ENCODE measurements at regions not wholly inside any gene's neighbourhood (a gene's known extent, or its start where the extent isn't known, plus 50 kb on each side); places are given as distances from the start of the nearest gene placed in this dataset.

GRCh38 chr10:118148247-118148646 is 101.5 kb upstream of the RAB11FIP2 start:
- TF ChIP-seq EZH2 (IDR thresholded peaks at IDR 0.05; ENCODE audit: borderline replicate concordance) (no peak), EZH2phosphoT487 (IDR thresholded peaks at IDR 0.05; ENCODE audit: low read depth, severe bottlenecking, unreplicated experiment) (no peak)
- TF ChIP-seq, protein P1, sequence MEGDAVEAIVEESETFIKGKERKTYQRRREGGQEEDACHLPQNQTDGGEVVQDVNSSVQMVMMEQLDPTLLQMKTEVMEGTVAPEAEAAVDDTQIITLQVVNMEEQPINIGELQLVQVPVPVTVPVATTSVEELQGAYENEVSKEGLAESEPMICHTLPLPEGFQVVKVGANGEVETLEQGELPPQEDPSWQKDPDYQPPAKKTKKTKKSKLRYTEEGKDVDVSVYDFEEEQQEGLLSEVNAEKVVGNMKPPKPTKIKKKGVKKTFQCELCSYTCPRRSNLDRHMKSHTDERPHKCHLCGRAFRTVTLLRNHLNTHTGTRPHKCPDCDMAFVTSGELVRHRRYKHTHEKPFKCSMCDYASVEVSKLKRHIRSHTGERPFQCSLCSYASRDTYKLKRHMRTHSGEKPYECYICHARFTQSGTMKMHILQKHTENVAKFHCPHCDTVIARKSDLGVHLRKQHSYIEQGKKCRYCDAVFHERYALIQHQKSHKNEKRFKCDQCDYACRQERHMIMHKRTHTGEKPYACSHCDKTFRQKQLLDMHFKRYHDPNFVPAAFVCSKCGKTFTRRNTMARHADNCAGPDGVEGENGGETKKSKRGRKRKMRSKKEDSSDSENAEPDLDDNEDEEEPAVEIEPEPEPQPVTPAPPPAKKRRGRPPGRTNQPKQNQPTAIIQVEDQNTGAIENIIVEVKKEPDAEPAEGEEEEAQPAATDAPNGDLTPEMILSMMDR (IDR thresholded peaks at IDR 0.05; ENCODE audit: poor library complexity): no peak
- H4K20me1 ChIP-seq (ENCODE audit: insufficient read depth, poor library complexity, severe bottlenecking): no peaks in the 10 kb centered on the region
- no peak overlapping the region for H3K27ac ChIP-seq
- H3K79me2 ChIP-seq: no peaks in the 10 kb centered on the region
- H2AFZ ChIP-seq: no peak overlapping the region
- H3K4me1 ChIP-seq (ENCODE audit: insufficient read depth): peaks cover 7% of the 10 kb centered on the region
- no peaks in the 10 kb centered on the region for H3K9me2 ChIP-seq (replicated peaks; ENCODE audit: insufficient read depth)
- no peaks in the 10 kb centered on the region for H3K36me3 ChIP-seq (replicated peaks; ENCODE audit: insufficient read depth, low read depth)
- H3K4me3 ChIP-seq: no peak overlapping the region
- H3K9me3 ChIP-seq (ENCODE audit: low read depth): no peaks in the 10 kb centered on the region
- no peaks in the 10 kb centered on the region for H3K27me3 ChIP-seq
- no peak for DNase-seq (ENCODE audit: low spot score)
- no peak overlapping the region for H3K4me2 ChIP-seq

GRCh38 chr10:118145256-118145655 is 98.5 kb upstream of the RAB11FIP2 start:
- Histone ChIP-seq H3K4me1 (ENCODE audit: insufficient read depth) (no peaks in the 10 kb centered on the region), H3K4me3 (no peak overlapping the region), H3K4me2 (no peak overlapping the region), H3K79me2 (no peaks in the 10 kb centered on the region), H3K27ac (no peak overlapping the region), H2AFZ (no peak overlapping the region), H3K9me3 (ENCODE audit: low read depth) (no peaks in the 10 kb centered on the region), H3K27me3 (no peaks in the 10 kb centered on the region), H3K9me2 (replicated peaks; ENCODE audit: insufficient read depth) (no peaks in the 10 kb centered on the region), H3K36me3 (replicated peaks; ENCODE audit: insufficient read depth, low read depth) (no peaks in the 10 kb centered on the region), H4K20me1 (ENCODE audit: insufficient read depth, poor library complexity, severe bottlenecking) (no peaks in the 10 kb centered on the region)
- TF ChIP-seq EZH2phosphoT487 (IDR thresholded peaks at IDR 0.05; ENCODE audit: low read depth, severe bottlenecking, unreplicated experiment) (no peak), EZH2 (IDR thresholded peaks at IDR 0.05; ENCODE audit: borderline replicate concordance) (no peak)
- TF ChIP-seq, protein P1 (IDR thresholded peaks at IDR 0.05; ENCODE audit: poor library complexity): no peak
- 83% methylated on average over 4 of the region's 4 CpGs for WGBS (ENCODE audit: low lambda C conversion rate, missing lambda C conversion rate)
- no peak for DNase-seq (ENCODE audit: low spot score)

GRCh38 chr10:118141471-118141870 is 94.7 kb upstream of the RAB11FIP2 start:
- WGBS (ENCODE audit: low lambda C conversion rate, missing lambda C conversion rate): 77% methylated on average over 6 of the region's 6 CpGs
- H3K9me2 ChIP-seq (replicated peaks; ENCODE audit: insufficient read depth): no peaks in the 10 kb centered on the region
- no peak for DNase-seq (ENCODE audit: low spot score)
- no peak overlapping the region for H3K4me2 ChIP-seq
- H3K27me3 ChIP-seq: no peaks in the 10 kb centered on the region
- no peaks in the 10 kb centered on the region for H3K4me1 ChIP-seq (ENCODE audit: insufficient read depth)
- H3K9me3 ChIP-seq (ENCODE audit: low read depth): no peaks in the 10 kb centered on the region
- TF ChIP-seq EZH2phosphoT487 (IDR thresholded peaks at IDR 0.05; ENCODE audit: low read depth, severe bottlenecking, unreplicated experiment) (no peak), EZH2 (IDR thresholded peaks at IDR 0.05; ENCODE audit: borderline replicate concordance) (no peak)
- TF ChIP-seq, protein P1 (IDR thresholded peaks at IDR 0.05; ENCODE audit: poor library complexity): no peak
- no peaks in the 10 kb centered on the region for H3K36me3 ChIP-seq (replicated peaks; ENCODE audit: insufficient read depth, low read depth)
- H3K4me3 ChIP-seq: no peak overlapping the region
- peak overlapping the region; percentile 6 for H3K27ac ChIP-seq
- H2AFZ ChIP-seq: no peak overlapping the region
- H3K79me2 ChIP-seq: no peaks in the 10 kb centered on the region
- no peaks in the 10 kb centered on the region for H4K20me1 ChIP-seq (ENCODE audit: insufficient read depth, poor library complexity, severe bottlenecking)

GRCh38 chr10:118139321-118139720 is 92.6 kb upstream of the RAB11FIP2 start:
- H3K27me3 ChIP-seq: no peaks in the 10 kb centered on the region
- H3K79me2 ChIP-seq: no peaks in the 10 kb centered on the region
- no peaks in the 10 kb centered on the region for H3K9me3 ChIP-seq (ENCODE audit: low read depth)
- H2AFZ ChIP-seq: no peak overlapping the region
- H3K9me2 ChIP-seq (replicated peaks; ENCODE audit: insufficient read depth): no peaks in the 10 kb centered on the region
- H3K4me3 ChIP-seq: no peak overlapping the region
- no peak overlapping the region for H3K27ac ChIP-seq
- H3K36me3 ChIP-seq (replicated peaks; ENCODE audit: insufficient read depth, low read depth): no peaks in the 10 kb centered on the region
- TF ChIP-seq EZH2 (IDR thresholded peaks at IDR 0.05; ENCODE audit: borderline replicate concordance) (no peak), EZH2phosphoT487 (IDR thresholded peaks at IDR 0.05; ENCODE audit: low read depth, severe bottlenecking, unreplicated experiment) (no peak)
- TF ChIP-seq, protein P1 (IDR thresholded peaks at IDR 0.05; ENCODE audit: poor library complexity): no peak
- H3K4me1 ChIP-seq (ENCODE audit: insufficient read depth): no peaks in the 10 kb centered on the region
- H3K4me2 ChIP-seq: no peak overlapping the region
- DNase-seq (ENCODE audit: low spot score): no peak
- H4K20me1 ChIP-seq (ENCODE audit: insufficient read depth, poor library complexity, severe bottlenecking): no peaks in the 10 kb centered on the region
